AG04449 (cell line): ENCODE measurements at regions not wholly inside any gene's neighbourhood (a gene's known extent, or its start where the extent isn't known, plus 50 kb on each side); places are given as distances from the start of the nearest gene placed in this dataset.

Experiments
- CTCF ChIA-PET: fragments of 350-600 bp; formaldehyde crosslinking; extraction: SDS; loops from one replicate; lab custom pipeline; 2021; ENCODE audit warnings: antibody characterized with exemption; lab: Yijun Ruan, JAX
- POLR2A ChIA-PET: fragments of 400-600, 350-600 bp; formaldehyde crosslinking; extraction: SDS; loops from one replicate; lab custom pipeline; 2020; ENCODE audit warnings: antibody characterized with exemption, inconsistent platforms; lab: Yijun Ruan, JAX
- DNase-seq: peaks from one replicate; pipeline ENCODE4 v3.0.0-alpha.2; 2010; ENCODE audit warnings: low read depth, low spot score
- H3K4me3 ChIP-seq: 2 replicates; pipeline ENCODE4 v1.5.1; 2011; ENCODE audit warnings: low read depth, mild to moderate bottlenecking, control low read depth, low read length
- CTCF ChIP-seq: IDR thresholded peaks from one replicate; pipeline ENCODE4 v1.5.1; 2011; ENCODE audit warnings: mild to moderate bottlenecking, moderate library complexity, low read length, control low read depth, inconsistent platforms; ENCODE audit not compliant: insufficient read depth; ENCODE audit errors: missing control alignments

- no peak overlapping the region for H3K4me3 ChIP-seq
- DNase-seq = no peak
- CTCF ChIA-PET = no interaction called here
- no peak for TF ChIP-seq CTCF
- POLR2A ChIA-PET = no interaction called here
Measured at GRCh38 chr18:51767293-51767692, 569.8 kb upstream of the MEX3C start.

- CTCF ChIA-PET = no interaction called here
- DNase-seq = no peak
- H3K4me3 ChIP-seq = no peak overlapping the region
- POLR2A ChIA-PET = no interaction called here
- no peak for TF ChIP-seq CTCF
Measured at GRCh38 chr18:51778115-51778514, 561.9 kb upstream of the DCC start.

DNA sequence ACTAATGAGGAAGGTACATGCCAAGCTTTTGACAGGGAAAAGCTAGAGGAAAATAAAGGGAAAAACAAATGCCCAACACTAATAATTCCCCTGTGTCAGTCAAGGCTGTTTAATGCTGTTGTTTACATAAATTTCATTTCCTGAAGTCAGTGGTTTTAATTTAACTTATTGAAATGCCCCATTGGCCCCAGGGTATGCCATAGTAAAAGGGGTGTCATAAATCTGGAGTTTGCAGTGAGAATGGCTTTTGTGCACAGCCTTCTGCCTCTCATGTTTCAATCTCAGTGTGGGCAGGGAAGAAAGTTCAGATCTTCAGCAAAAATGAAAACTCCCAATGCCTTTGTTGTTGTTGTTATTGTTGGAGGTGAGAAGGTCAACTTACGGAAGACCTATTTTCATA, 550.1 kb upstream of the DCC start:
- H3K4me3 ChIP-seq = no peak overlapping the region
- TF ChIP-seq CTCF = no peak
- POLR2A ChIA-PET = no interaction called here
- no peak for DNase-seq
- CTCF ChIA-PET = no interaction called here

GRCh38 chr18:51801514-51801913, 538.5 kb upstream of the DCC start:
- TF ChIP-seq CTCF = no peak
- ChIA-PET POLR2A (no interaction called here), CTCF (no interaction called here)
- DNase-seq = no peak
- no peak overlapping the region for H3K4me3 ChIP-seq

GRCh38 chr18:51802569-51803428, 537.2 kb upstream of the DCC start:
- ChIA-PET CTCF (no interaction called here), POLR2A (no interaction called here)

DNA sequence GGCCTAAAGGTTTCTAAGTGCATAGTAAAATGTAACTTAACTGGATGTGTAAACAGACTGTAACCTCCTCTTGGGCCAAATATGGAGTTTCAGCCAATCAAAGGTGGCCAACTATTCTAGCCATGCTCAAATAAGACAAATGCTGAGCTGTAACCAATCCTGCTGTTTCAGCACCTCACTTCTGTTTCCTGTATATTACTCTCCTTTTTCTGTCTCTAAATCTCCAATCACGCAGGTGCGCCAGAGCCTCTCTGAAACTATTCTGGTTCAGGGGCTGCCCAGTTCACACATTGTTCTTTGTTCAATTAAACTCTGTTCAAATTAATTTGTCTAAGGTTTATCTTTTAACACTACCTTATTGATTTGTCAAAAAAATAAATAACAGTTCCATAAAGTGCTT, 532.7 kb upstream of the DCC start:
- H3K4me3 ChIP-seq = no peak overlapping the region
- ChIA-PET POLR2A (no interaction called here), CTCF (no interaction called here)
- DNase-seq = no peak
- TF ChIP-seq CTCF = no peak

More at GRCh38 chr18:51802569-51803428, 537.2 kb upstream of the DCC start:
- no peak for TF ChIP-seq CTCF
- H3K4me3 ChIP-seq = no peak overlapping the region
- no peak for DNase-seq
